Fibroblast of the conjunctiva (primary cell): ENCODE measurements at regions not wholly inside any gene's neighbourhood (a gene's known extent, or its start where the extent isn't known, plus 50 kb on each side); places are given as distances from the start of the nearest gene placed in this dataset.
"Not testable (repeated sequence)": the region's sequence is repeated elsewhere in the genome, so short reads cannot be mapped to it uniquely, and the experiment has no call there.

Experiments
- DNase-seq: peaks from one replicate; pipeline ENCODE4 v3.0.0-alpha.2; 2010; ENCODE audit warnings: low read depth

GRCh38 chr1:66460776-66461175 lies 73.2 kb upstream of the SGIP1 start:
- no peak for DNase-seq

DNA sequence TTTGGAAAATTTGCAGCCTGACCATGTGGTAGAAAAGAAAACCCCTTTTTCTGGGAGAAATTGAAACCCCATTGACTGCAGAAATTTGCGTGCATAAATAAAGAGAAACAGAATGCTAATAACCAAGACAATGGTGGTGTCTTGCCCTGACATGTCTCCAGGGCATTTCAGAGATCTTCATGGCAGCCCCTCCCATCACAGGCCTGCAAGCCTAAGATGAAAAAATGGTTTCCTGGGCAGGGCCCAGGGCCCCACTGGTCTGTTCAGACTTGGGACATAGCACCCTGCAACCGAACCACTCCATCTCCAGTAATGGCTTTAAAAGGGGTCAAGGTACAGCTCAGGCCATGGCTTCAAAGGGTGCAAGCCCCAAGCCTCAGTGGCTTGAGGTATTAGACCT lies 71.6 kb upstream of the SGIP1 start:
- no peak for DNase-seq

DNA sequence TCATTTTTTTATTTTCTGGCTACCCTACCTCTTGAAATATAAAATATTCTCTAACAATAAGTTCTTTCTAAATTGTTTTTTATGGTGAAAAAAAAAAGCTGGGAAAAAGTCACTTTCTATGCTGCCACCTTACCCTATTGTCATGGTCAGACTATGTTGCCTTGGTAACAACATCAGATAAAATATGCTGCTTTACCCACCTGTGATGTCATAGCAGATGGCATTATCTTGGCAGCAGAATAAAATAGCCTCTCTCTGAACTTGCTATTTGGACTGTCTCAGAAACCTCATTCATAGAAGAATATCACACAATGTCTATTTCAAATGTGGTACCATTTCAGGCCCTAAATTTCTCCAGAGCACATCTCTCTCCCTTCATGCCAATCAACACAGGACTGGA lies 69.6 kb upstream of the SGIP1 start:
- no peak for DNase-seq

DNA sequence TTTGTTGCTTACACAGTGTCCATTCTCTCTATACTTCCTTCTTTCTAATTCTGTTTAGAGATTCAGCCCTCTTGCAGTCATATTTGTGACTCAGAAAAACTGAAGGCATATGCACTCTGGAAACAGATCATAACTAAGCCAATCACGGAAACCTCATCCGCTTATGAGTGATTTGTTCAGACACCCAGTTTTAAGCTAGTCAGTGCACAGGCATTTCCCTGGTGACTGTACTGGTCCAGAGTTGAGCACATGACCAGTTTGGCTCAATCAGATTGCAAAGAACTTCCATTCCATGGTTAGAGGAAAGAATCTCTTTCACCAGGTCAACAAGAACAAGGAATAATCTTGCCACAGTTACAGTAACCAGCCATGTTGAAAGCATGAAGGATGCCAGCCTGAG lies 69.2 kb upstream of the SGIP1 start:
- DNase-seq, result peak; percentile 68

GRCh38 chr1:66466695-66467094 lies 67.3 kb upstream of the SGIP1 start:
- DNase-seq, result not testable (repeated sequence)

DNA sequence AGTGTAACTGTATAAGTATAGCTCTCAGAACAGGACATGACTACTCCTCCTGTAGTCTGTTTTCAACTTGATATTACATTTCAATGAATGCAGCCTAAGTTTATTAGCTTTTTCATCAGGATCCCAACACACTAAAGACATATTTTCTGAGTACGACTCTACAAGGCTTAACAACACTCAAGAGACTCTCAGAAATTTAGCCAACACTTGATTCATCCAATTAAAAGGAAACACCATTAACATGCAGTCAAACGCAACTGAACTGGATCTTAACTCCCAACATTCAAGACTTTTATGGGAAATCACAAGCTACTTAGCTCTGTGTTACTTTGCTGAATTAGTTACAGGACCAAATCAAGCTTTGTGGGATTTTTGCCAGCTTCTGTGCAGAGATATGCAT lies 65.2 kb upstream of the SGIP1 start:
- DNase-seq, result no peak

GRCh38 chr1:66475940-66476339 lies 58.0 kb upstream of the SGIP1 start:
- no peak for DNase-seq

- DNase-seq, result no peak
Measured at GRCh38 chr1:66476774-66477173, 57.2 kb upstream of the SGIP1 start.

GRCh38 chr1:66478116-66478515 lies 55.8 kb upstream of the SGIP1 start:
- peak; percentile 37 for DNase-seq

- DNase-seq, result no peak
Measured at GRCh38 chr1:66480162-66480561, 53.8 kb upstream of the SGIP1 start.

DNA sequence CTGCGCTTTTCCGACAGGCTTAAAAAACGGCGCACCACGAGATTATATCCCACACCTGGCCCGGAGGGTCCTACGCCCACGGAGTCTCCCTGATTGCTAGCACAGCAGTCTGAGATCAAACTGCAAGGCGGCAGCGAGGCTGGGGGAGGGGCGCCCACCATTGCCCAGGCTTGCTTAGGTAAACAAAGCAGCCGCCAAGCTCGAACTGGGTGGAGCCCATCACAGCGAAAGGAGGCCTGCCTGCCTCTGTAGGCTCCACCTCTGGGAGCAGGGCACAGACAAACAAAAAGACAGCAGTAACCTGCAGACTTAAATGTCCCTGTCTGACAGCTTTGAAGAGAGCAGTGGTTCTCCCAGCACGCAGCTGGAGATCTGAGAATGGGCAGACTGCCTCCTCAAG lies 52.7 kb upstream of the SGIP1 start:
- DNase-seq, result not testable (repeated sequence)
